OCI-LY1 (cell line): ENCODE measurements at regions not wholly inside any gene's neighbourhood (a gene's known extent, or its start where the extent isn't known, plus 50 kb on each side); places are given as distances from the start of the nearest gene placed in this dataset.

Experiments used
- H2AFZ ChIP-seq: fragments of 200-600 bp; sonication (generic), shearing (Covaris generic); 2 replicates; pipeline ENCODE4 v1.6.0; 2014; ENCODE audit warnings: antibody characterized with exemption, mild to moderate bottlenecking, low read length
- H3F3A ChIP-seq: fragments of 200-600 bp; sonication (generic), shearing (Covaris generic); 2 replicates; pipeline ENCODE4 v1.6.0; 2014; ENCODE audit warnings: mild to moderate bottlenecking, antibody characterized with exemption, low read length, moderate library complexity; ENCODE audit not compliant: insufficient read depth
- H3K27ac ChIP-seq: fragments of 200-600 bp; sonication (generic); 2 replicates; pipeline ENCODE4 v1.5.1; 2014; ENCODE audit warnings: low read length, mixed run types, mild to moderate bottlenecking, low read depth; ENCODE audit not compliant: poor library complexity, severe bottlenecking
- H3K27me3 ChIP-seq: fragments of 200-600 bp; sonication (generic); 2 replicates; pipeline ENCODE4 v1.6.0; 2014; ENCODE audit warnings: antibody characterized with exemption, mild to moderate bottlenecking, low read length, moderate library complexity; ENCODE audit not compliant: insufficient read depth
- H3K36me3 ChIP-seq: fragments of 200-600 bp; sonication (generic); 2 replicates; pipeline ENCODE4 v1.6.1; 2014; ENCODE audit warnings: mild to moderate bottlenecking, antibody characterized with exemption, low read length, moderate library complexity, mixed read lengths; ENCODE audit not compliant: insufficient read depth
- H3K4me1 ChIP-seq: fragments of 200-600 bp; sonication (generic); 2 replicates; pipeline ENCODE4 v1.5.1; 2014; ENCODE audit warnings: mild to moderate bottlenecking, low read length, moderate library complexity; ENCODE audit not compliant: insufficient read depth, severe bottlenecking
- H3K4me2 ChIP-seq: fragments of 200-600 bp; sonication (generic), shearing (Covaris generic); 2 replicates; pipeline ENCODE4 v1.6.1; 2014; ENCODE audit warnings: low read length
- H3K4me3 ChIP-seq: fragments of 200-600 bp; sonication (generic); 2 replicates; pipeline ENCODE4 v1.5.1; 2014; ENCODE audit warnings: low read length, low read depth, mild to moderate bottlenecking, mixed read lengths; ENCODE audit not compliant: poor library complexity, severe bottlenecking
- H3K79me2 ChIP-seq: fragments of 200-600 bp; shearing (Covaris generic); 2 replicates; pipeline ENCODE4 v1.6.1; 2016; ENCODE audit warnings: mixed run types, low read length, mixed read lengths; ENCODE audit not compliant: insufficient read depth
- H3K9ac ChIP-seq: fragments of 200-600 bp; sonication (generic), shearing (Covaris generic); 2 replicates; pipeline ENCODE4 v1.6.1; 2014; ENCODE audit warnings: mild to moderate bottlenecking, low read length, mixed read lengths
- H3K9me2 ChIP-seq: fragments of 200-600 bp; sonication (generic), shearing (Covaris generic); 2 replicates; pipeline ENCODE4 v1.6.1; 2014; ENCODE audit warnings: low read depth, mild to moderate bottlenecking, low read length, mixed read lengths
- H3K9me3 ChIP-seq: fragments of 200-600 bp; shearing (Covaris generic); 2 replicates; pipeline ENCODE4 v1.6.1; 2014; ENCODE audit warnings: low read length, mixed read lengths
- H4K20me1 ChIP-seq: fragments of 200-600 bp; sonication (generic), shearing (Covaris generic); 2 replicates; pipeline ENCODE4 v1.6.0; 2016; ENCODE audit warnings: mild to moderate bottlenecking, low read length; ENCODE audit not compliant: insufficient read depth
- CTCF ChIP-seq: fragments of 200-600 bp; sonication (generic), shearing (Covaris generic); IDR thresholded peaks from 2 replicates; pipeline ENCODE4 v1.5.1; 2017; ENCODE audit warnings: mild to moderate bottlenecking, antibody characterized with exemption, low read length, moderate library complexity, mixed read lengths
- EZH2 ChIP-seq: fragments of 200-600 bp; sonication (generic), shearing (Covaris generic); IDR thresholded peaks from 2 replicates; pipeline ENCODE4 v1.8.0; 2017; ENCODE audit warnings: borderline replicate concordance, mixed run types, mild to moderate bottlenecking, antibody characterized with exemption, low read length, moderate library complexity, mixed read lengths

GRCh38 chr5:125673359-125673950 is 749.8 kb upstream of the GRAMD2B start:
- Histone ChIP-seq H3K9ac (no peak overlapping the region), H3K79me2 (no peaks in the 10 kb centered on the region), H3F3A (no peaks in the 10 kb centered on the region), H3K36me3 (no peaks in the 10 kb centered on the region), H3K27ac (no peak overlapping the region), H4K20me1 (no peaks in the 10 kb centered on the region), H2AFZ (no peak overlapping the region), H3K4me1 (peaks cover 7% of the 10 kb centered on the region), H3K9me2 (no peaks in the 10 kb centered on the region), H3K4me3 (no peak overlapping the region), H3K27me3 (no peaks in the 10 kb centered on the region), H3K9me3 (no peaks in the 10 kb centered on the region), H3K4me2 (no peak overlapping the region)
- peak; percentile 38; the same call in 1 of the 2 replicates for TF ChIP-seq CTCF
- no peak for TF ChIP-seq EZH2

GRCh38 chr5:125679522-125679921 is 743.7 kb upstream of the GRAMD2B start:
- Histone ChIP-seq H3K27ac (no peak overlapping the region), H3K27me3 (no peaks in the 10 kb centered on the region), H3K9me2 (no peaks in the 10 kb centered on the region), H3K9ac (no peak overlapping the region), H3F3A (no peaks in the 10 kb centered on the region), H3K4me1 (peaks cover 10% of the 10 kb centered on the region), H3K4me3 (no peak overlapping the region), H4K20me1 (no peaks in the 10 kb centered on the region), H3K79me2 (no peaks in the 10 kb centered on the region), H3K4me2 (no peak overlapping the region), H3K36me3 (no peaks in the 10 kb centered on the region), H2AFZ (no peak overlapping the region), H3K9me3 (no peaks in the 10 kb centered on the region)
- TF ChIP-seq EZH2 (no peak), CTCF (no peak)

- Histone ChIP-seq H3K9me2 (no peaks in the 10 kb centered on the region), H3K4me3 (no peak overlapping the region), H3K9me3 (no peaks in the 10 kb centered on the region), H3K9ac (no peak overlapping the region), H2AFZ (no peak overlapping the region; the same call in 1 of the 2 replicates), H3K36me3 (no peaks in the 10 kb centered on the region), H3K79me2 (no peaks in the 10 kb centered on the region), H3K4me1 (peaks cover 10% of the 10 kb centered on the region), H3K27me3 (no peaks in the 10 kb centered on the region), H3K27ac (no peak overlapping the region), H3F3A (no peaks in the 10 kb centered on the region), H4K20me1 (no peaks in the 10 kb centered on the region), H3K4me2 (no peak overlapping the region)
- TF ChIP-seq EZH2 (no peak), CTCF (no peak)
These were observed 739.5 kb upstream of the GRAMD2B start for GRCh38 chr5:125683669-125684068.
